LNCaP clone FGC (cell line): ENCODE measurements at regions not wholly inside any gene's neighbourhood (a gene's known extent, or its start where the extent isn't known, plus 50 kb on each side); places are given as distances from the start of the nearest gene placed in this dataset.

ENCODE experiments used
- DNase-seq: peaks from one replicate; pipeline ENCODE4 v3.0.0-alpha.2; 2011; ENCODE audit warnings: low read depth
- H3K4me3 ChIP-seq: 2 replicates; pipeline ENCODE4 v1.5.1; 2011; ENCODE audit warnings: mild to moderate bottlenecking, low read depth, low read length, control low read depth
- TF ChIP-seq, protein P1 (sequence below): IDR thresholded peaks from 2 replicates; pipeline ENCODE4 v1.5.1; 2012; ENCODE audit warnings: mild to moderate bottlenecking; ENCODE audit not compliant: control insufficient read depth, insufficient read depth; ENCODE audit errors: extremely low read depth

DNA sequence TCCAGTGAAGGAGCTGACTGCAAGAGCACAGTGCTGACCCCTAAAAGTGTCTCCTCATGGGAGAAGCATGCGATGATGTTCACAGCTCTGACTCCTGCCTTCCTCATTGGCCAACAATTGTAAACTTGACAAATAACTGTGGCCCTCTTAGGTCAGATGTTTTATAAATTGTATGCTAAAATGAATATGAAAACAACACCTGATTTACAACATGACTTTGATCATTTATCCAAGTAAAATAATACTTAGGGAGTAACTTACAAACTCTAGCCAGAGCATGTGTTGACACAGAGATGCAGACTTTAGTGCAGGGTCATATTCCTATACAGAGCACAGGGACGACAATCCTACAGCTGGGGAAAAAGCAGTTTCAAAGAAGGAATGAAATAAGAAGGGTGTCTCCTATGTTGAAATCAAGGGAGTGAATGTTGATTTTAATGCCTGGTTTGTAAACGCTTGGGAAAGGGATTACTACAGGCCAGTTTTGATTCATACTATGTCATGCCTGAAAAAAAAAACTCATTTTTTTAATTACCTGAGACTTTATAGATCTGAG, 391.4 kb upstream of the AKR1E2 start:
- TF ChIP-seq, protein P1, sequence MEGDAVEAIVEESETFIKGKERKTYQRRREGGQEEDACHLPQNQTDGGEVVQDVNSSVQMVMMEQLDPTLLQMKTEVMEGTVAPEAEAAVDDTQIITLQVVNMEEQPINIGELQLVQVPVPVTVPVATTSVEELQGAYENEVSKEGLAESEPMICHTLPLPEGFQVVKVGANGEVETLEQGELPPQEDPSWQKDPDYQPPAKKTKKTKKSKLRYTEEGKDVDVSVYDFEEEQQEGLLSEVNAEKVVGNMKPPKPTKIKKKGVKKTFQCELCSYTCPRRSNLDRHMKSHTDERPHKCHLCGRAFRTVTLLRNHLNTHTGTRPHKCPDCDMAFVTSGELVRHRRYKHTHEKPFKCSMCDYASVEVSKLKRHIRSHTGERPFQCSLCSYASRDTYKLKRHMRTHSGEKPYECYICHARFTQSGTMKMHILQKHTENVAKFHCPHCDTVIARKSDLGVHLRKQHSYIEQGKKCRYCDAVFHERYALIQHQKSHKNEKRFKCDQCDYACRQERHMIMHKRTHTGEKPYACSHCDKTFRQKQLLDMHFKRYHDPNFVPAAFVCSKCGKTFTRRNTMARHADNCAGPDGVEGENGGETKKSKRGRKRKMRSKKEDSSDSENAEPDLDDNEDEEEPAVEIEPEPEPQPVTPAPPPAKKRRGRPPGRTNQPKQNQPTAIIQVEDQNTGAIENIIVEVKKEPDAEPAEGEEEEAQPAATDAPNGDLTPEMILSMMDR, result no peak
- DNase-seq, result no peak
- no peak overlapping the region for H3K4me3 ChIP-seq

DNA sequence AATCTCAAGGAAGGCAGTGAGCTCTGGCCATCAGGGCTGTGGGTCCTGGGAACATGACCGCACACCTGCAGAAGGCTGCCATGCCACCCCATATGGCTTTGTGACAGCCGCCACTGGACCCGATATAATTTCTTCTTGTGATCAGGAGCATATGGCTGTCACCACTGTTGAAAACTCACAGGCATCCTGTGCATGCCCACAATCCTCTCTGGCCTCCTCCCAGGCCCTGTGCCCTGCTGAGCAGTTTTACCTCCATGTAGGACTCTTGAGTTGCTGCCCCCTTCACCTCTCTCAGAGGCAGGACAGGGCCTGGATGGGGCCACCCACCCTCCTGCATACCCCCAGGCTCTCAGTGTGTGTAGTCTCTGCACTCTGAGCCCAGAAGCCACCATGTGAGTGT, 391.9 kb upstream of the AKR1E2 start:
- no peak for DNase-seq
- TF ChIP-seq, protein P1, result no peak
- no peak overlapping the region for H3K4me3 ChIP-seq

DNA sequence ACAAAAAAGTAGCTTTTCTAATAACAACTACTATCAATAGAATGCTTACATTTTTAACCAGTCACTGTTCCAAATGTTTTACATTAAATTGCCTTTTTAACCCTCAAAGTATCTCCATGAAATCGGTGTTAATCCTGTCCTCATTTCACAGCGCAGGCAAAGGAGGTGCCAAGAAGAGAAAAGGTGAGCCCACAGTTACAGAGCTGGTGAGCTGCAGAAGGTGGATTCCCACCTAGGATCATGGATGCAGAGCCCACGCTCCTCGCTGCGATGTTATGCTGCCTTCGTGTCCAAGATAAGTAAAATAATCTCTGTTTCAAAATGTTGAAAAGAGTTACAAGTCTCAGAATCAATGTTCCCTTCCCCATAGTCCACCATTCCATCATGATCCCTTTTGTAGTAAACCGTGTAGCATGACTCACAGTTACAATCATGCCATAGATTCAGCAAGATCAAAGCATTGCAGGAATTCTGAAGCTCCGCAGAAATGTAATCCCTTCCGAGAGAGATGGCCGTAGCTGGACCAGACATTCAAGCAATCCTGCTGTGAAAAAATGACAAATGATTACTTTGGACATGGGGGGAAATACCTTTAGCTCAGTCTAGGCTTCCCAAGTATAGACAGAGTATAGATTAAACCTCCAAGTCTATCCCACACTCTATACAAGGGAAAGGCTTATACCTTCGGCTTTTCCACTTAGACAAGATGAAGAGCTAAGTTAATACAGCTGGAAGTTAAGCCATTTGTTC, 394.7 kb upstream of the AKR1E2 start:
- TF ChIP-seq, protein P1, result no peak
- DNase-seq, result no peak
- no peak overlapping the region for H3K4me3 ChIP-seq

DNA sequence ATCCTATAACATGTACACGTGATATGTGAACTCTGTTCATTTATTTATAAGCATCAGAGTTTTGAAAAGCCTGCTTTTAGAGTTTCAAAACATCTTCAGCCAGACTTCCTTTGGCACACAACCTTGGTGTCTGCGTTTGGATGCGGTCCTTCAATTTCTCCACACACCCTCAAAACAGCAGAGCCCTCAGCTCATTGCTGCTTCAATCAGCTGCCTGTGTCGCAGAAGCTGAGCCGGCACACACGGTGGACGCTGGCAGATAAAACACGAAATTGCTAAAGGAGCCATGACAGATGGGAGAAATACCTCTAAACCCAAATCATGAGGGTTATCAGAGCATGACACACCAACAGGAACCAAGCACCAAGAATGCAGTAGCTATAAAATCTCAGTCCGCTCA, 396.4 kb upstream of the AKR1E2 start:
- TF ChIP-seq, protein P1, result no peak
- H3K4me3 ChIP-seq, result no peak overlapping the region
- DNase-seq, result no peak

DNA sequence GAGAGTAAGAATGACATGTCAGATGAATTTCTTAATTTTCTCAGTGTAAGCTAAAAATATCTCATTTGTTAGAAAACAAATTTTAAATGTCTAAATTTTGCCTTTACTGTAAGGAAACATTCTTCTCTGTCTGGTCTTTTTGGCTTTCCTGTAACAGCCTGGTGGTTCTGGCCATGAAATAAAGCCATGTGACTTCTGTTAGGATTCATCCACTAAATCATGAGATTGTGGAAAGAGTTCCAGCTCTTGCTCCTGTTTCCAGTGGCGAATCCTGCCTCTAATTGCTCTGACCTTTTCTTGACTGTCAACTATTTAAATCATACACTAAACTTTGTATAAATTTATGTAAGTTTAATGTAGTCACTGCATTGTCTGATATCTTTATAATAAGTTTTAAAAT, 398.5 kb upstream of the AKR1E2 start:
- H3K4me3 ChIP-seq, result no peak overlapping the region
- no peak for DNase-seq
- TF ChIP-seq, protein P1, result no peak

DNA sequence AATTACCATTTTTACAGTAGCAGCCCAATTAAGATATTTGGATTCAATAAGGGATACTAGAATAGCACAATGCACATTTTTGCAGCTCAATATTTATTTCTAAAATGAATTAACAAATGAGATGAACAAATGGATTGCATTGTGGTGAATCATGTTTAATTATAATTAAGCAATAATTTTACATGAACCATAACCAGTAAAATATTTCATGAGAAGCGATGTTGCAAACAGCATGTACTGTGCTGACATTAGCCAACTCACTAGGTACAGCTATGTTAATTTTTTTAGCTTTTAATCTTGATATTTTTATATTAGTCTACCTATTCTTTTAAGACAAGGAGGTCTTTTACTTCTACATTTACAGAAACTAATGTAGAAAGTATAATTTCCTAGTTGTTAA, 399.1 kb upstream of the AKR1E2 start:
- TF ChIP-seq, protein P1, result no peak
- no peak overlapping the region for H3K4me3 ChIP-seq
- no peak for DNase-seq

DNA sequence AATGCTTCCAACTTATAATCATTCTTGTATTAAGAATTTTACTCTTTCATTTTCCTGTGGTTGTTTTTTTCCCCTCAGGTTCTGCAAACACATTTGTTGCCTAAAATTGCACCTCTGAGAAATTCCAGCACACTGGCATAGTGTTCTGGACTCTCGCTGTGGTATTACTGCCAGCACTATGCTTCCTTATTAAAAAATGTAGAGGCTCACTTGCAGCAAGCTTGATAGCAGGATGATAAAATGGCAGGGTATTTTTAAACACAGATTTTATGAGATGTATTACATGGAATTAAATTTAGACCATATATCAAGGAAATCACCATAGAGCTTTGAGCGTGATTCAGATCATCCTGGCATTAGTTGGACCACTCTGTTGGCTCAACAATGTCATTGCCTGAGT, 416.7 kb upstream of the AKR1E2 start:
- no peak overlapping the region for H3K4me3 ChIP-seq
- no peak for DNase-seq
- TF ChIP-seq, protein P1, result no peak
